Posterior cingulate gyrus (tissue), 11 donors: ENCODE measurements at regions not wholly inside any gene's neighbourhood (a gene's known extent, or its start where the extent isn't known, plus 50 kb on each side); places are given as distances from the start of the nearest gene placed in this dataset.
"Not testable (repeated sequence)": the region's sequence is repeated elsewhere in the genome, so short reads cannot be mapped to it uniquely, and the experiment has no call there.

Experiments used
- DNase-seq, 10 donors: peaks; one replicate each; pipeline versions ENCODE4 v3.0.0 to v3.0.0-alpha.2; 2020 to 2021; ENCODE audit warnings: mixed read lengths in 3 of 10
- intact Hi-C: fragments of 100-400 bp; cut with DNase I; formaldehyde crosslinking; loops from one replicate; pipeline ENCODE4 v1.15.1; 2023

DNA sequence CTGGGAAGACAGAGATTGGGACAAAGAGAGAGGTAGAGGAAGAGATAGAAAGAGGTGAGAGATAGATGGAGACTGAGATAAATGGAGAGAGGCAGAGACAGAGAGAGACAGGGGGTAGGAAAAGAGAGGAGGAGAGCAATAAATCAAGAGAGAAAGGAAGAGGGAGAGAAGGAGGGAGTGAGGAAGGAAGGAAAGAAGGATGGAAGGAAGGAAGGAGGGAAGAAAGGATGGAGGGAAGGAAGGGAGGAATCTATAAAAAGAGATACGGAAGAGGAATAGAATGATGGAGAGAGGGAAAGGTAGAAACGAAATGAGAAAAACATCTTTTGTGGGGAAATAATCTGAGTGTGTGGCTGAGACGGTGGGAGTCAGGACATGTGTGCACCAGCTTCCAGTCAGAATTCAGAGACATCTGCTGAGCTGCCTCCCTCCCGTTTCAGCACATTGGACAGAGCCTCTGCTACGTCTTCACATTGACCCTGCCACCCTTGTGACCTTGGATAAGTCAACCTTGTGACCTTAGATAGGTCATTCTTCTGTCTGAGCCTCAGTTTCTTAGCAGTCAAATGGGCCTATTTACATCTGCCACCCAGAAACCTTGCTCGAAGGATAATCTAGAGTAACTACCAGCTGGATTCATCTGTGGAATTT, 417.8 kb downstream of the MIAT start:
- no peak for DNase-seq
- intact Hi-C loops = no loop called here

DNA sequence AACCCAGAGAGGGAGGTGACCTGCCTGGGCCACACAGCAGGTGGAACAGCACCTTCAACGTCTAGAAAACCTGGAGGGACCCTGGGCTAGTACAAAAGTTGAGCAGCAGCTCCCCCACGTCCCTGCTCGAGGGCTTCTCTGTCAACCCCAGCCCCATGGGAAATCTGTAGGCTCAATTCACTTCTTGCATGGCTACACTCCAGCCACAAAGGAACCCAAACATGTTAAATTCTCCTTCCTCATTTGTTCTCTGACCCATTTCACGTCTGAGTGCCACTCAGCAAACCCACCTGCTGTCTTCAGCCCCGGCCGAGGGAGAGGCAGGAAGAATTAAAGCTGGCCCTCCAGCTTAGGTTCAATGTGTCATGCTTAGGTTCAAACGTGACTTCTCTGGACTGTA, 418.5 kb downstream of the MIAT start:
- no peak for DNase-seq
- intact Hi-C loops = no loop called here

- DNase-seq, intact Hi-C loops: not testable (repeated sequence)
Measured at GRCh38 chr22:27078064-27078463, 420.7 kb downstream of the MIAT start.

DNA sequence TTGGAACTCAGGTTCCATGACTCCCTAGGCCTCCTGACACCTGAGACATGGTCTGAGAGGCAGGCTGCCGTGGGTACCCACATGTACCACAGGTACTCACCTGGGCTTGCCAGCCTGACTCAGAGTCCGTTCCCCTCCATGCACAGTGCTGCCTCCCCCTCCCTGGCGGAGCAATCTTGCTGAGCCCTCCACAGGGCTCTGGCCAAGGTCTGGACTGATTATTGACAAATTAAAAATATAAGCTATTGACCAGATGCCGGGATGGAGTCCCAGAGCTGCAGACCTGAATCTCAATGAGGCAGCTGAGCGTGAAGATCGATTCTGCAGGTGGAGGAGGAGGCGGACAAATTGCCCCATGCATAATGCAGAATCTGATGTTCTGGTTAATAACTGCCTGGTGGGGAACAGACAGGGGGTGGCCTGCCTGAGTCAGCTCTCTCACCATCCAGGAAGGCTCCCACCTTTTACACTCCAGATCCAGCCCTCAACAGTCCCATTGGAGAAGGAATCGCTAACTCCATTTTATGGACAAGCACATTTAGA, 422.7 kb downstream of the MIAT start:
- no peak for DNase-seq

DNA sequence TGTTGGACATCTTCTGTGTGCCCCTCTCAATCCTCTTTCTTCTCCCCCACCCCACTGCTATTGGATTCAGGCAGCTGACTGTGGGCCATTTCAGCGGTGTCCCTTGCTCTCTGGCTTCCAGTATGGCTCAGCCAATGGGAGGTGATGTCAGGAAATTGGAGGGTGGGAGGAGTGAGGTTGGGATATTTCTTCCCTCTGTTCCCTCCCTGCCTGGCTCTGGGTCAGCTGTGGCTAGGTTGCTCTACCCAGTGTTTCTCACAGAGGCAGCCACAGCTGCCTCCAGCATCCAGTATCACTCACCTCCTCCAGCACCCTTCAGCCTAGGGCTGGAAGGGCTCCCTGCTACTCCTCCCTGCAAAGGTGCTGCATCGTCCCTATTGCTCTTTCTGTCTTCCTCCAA, 423.5 kb downstream of the MIAT start:
- no peak for DNase-seq
- intact Hi-C loops = no loop called here

More for the DNA sequence above, 422.7 kb downstream of the MIAT start:
- intact Hi-C loops = no loop called here

GRCh38 chr22:27083610-27084009, 426.2 kb downstream of the MIAT start:
- intact Hi-C loops = no loop called here
- no peak for DNase-seq

DNA sequence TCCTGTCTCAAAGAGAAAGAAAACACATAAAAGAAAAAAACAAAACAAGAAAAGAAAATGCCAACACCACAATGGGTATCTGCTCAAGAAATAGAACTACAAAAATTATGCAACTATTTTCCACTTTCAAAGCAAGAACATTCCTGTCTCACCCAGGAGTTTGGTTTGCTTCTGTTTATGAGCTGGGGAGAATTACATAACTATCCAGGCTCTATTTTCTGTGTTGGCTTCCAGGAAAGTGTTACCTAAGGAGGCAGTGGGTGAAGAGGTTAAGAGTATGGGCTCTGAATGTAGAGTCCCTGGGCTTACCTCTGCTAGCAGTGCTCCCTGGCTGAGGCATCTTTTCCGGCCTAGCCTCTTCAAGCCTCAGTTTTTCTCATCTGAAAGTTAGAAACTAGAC, 426.7 kb downstream of the MIAT start:
- no peak for DNase-seq
- intact Hi-C loops = no loop called here

- peak in 4 of 10 donors; percentile 17 to 88 (median 52) for DNase-seq
- intact Hi-C loops = no loop called here
Measured at GRCh38 chr22:27086080-27087044, 429.0 kb downstream of the MIAT start.

DNA sequence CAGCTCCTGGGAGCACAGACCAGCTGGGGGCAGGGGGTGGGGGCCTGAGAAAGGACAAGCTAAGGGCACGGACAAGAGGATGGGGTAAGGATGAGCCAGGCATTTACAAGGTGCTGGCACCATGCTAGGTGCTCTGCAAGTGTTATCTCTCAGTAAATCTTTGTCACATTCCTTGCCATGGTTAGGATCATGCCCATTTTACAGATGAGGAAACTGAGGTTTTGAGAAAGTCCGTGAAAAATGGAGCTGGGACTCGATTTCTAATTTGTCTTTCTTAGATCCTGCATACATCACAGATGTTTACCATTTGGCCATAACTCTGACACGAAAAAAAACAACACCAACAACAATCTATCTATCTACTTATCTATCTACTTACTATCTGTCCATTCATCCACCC, 429.7 kb downstream of the MIAT start:
- intact Hi-C loops = no loop called here

DNA sequence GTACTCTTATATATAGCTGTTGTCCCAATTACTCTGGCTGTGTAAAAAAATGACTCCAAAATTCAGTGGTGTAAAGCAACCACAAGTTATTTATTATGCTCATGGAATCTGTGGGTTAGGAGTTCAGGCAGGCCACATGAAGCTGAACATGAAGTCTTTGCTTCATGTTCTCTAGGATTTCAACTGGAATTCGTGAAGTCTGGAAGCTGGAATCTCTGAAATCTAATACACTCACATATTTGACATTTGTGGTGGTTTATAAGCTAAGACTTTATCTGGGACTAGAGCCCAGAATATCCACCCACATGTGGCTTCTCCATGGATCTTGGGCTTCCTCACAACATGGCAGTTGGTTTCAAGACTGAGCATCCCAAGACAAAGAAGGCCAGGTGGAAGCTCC, 430.6 kb downstream of the MIAT start:
- DNase-seq = no peak
- intact Hi-C loops = no loop called here

More for the DNA sequence above, 429.7 kb downstream of the MIAT start:
- no peak for DNase-seq

DNA sequence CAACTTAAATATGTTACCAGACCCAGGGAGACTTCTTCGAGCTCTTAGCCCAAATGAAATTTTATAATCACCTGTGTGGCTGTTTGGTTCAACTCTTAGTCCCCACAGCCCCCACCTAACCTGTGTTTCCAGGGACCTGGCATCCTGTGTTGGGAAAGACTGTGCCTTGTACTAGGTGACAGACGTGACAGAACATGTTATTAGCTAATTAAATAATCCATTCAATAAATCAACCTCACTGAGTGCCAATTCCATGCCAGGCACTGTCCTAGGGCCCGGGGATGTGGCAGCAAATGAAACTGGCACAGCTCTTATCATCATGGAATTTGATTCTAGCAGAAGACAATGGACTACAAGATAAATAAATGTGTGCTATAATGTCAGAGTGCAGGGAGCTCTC, 431.9 kb downstream of the MIAT start:
- no peak for DNase-seq
- intact Hi-C loops = no loop called here

GRCh38 chr22:27090611-27091011, 433.2 kb downstream of the MIAT start:
- intact Hi-C loops = no loop called here
- DNase-seq = peak in 3 of 10 donors; percentile 61 to 89 (median 84)

- DNase-seq = no peak
- intact Hi-C loops = no loop called here
Measured at GRCh38 chr22:27093422-27093821, 436.0 kb downstream of the MIAT start.

GRCh38 chr22:27094633-27095308, 437.4 kb downstream of the MIAT start:
- intact Hi-C loops = no loop called here
- no peak for DNase-seq

DNA sequence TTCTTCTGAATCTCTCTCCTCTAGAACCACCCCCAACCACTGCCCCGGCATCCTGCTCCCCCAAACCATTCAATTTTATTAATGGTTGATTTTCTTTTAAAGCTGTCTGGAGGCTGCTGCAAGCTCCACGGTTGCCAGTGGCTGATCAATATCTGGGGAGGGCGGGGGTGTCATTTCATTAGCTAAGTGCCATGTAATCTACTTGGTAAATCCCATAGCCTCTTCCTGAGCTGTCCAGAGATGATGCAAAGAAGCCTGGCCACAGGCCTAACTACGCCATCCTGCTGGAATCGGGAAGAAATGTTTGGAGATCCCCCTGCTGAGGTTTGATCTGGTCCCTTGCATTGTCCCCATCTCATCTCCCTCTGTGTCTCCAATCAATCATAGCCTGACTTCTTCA, 440.1 kb downstream of the MIAT start:
- DNase-seq = no peak
- intact Hi-C loops = no loop called here

DNA sequence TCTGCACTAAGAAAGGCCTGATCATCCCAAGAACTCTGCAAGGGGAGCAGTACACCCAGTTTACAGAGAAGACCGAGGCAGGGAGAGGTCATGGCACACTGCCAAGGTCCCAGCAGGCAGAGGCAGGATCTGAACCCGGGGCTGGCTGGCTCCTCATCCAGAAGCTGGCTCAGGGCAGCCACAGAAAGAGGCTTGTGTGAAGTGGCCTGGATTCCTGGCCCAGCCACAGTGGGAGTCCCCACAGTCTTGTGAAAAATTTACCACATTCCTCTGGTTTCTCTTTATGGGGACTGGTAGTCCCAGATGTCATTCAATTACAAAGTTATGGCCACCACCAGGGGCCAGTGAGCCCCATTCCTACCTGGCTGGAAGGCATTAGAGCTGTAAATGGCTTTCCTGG, 440.5 kb downstream of the MIAT start:
- DNase-seq = no peak
- intact Hi-C loops = no loop called here

DNA sequence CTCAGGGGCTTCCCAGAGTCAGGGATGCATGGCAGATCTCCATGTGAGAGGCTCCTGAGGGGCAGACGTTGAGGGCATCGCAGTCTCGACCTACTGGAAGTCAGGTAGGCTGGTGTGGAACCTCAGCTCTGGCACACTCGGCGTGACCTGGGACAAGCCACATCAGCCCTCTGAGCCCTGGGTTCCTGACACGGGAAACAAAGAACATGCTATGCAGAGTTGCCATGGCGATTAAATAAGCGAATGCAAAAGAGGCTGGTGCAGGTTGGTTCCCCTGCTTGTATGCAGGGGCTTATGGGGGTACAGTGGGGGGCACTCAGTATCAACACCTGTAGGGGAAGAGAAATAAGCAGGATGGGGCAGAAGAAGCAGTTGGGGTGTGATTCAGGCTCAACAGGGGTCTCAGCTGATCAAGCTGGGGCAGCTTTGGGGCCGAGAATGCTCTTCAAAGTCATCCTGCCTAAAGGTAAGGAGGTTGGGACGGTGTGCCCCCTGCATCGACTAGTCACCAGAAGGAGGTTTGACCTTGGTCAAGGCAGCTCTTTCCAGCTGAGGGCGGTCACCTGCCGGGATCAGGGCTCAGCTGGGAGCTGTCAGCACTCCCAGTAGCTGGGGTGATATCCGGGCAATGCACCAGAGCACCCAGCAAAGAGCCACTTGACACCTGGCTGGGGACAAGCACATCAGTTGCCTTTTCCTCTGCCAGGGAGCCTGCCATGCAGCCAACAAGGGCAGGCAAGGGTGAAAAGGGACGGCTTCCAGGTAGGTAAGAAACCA, 442.7 kb downstream of the MIAT start:
- DNase-seq = no peak
- intact Hi-C loops = no loop called here

- intact Hi-C loops = no loop called here
- no peak for DNase-seq
Measured at GRCh38 chr22:27100789-27101188, 443.4 kb downstream of the MIAT start.

- intact Hi-C loops = no loop called here
- no peak for DNase-seq
Measured at GRCh38 chr22:27101288-27101687, 443.9 kb downstream of the MIAT start.

GRCh38 chr22:27104449-27104848, 447.1 kb downstream of the MIAT start:
- intact Hi-C loops = no loop called here
- no peak for DNase-seq
